Gastroesophageal sphincter (tissue), 3 donors: ENCODE measurements at regions not wholly inside any gene's neighbourhood (a gene's known extent, or its start where the extent isn't known, plus 50 kb on each side); places are given as distances from the start of the nearest gene placed in this dataset.

Experiments
- POLR2AphosphoS5 ChIP-seq: sonication (generic); formaldehyde crosslinking; IDR thresholded peaks from one replicate; pipeline ENCODE4 v1.6.1; 2017; ENCODE audit warnings: antibody characterized with exemption
- TF ChIP-seq, protein P1 (sequence below), 4 experiments: fragments of 200-600 bp in 2 of 4; fragments of 450-650 bp in 2 of 4; sonication (generic) in 1 of 4; IDR thresholded peaks; one replicate each; pipeline ENCODE4 v1.5.1; 2017 to 2019; ENCODE audit warnings: antibody characterized with exemption in 4 of 4, mild to moderate bottlenecking in 2 of 4, moderate library complexity in 2 of 4

DNA sequence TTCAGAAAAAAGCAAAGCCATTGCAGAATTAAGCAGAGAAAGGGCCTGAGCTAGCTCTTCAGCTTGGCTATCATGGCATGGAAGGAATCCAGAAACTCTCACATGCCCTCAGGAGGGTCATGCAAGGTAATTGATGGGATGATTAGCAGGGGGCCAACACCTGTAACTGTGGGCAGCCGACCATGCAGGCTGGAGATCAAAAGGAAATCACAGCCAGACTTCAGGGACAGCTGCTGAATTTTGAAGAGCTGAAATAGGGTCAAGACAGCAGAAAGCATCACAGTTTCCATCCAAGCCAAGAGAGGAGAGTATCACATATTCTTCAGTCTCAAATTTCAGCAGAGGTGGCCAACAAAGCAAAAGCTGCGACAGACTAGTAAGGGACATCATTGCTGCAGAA, 239.6 kb upstream of the STEAP1 start:
- TF ChIP-seq, protein P1, sequence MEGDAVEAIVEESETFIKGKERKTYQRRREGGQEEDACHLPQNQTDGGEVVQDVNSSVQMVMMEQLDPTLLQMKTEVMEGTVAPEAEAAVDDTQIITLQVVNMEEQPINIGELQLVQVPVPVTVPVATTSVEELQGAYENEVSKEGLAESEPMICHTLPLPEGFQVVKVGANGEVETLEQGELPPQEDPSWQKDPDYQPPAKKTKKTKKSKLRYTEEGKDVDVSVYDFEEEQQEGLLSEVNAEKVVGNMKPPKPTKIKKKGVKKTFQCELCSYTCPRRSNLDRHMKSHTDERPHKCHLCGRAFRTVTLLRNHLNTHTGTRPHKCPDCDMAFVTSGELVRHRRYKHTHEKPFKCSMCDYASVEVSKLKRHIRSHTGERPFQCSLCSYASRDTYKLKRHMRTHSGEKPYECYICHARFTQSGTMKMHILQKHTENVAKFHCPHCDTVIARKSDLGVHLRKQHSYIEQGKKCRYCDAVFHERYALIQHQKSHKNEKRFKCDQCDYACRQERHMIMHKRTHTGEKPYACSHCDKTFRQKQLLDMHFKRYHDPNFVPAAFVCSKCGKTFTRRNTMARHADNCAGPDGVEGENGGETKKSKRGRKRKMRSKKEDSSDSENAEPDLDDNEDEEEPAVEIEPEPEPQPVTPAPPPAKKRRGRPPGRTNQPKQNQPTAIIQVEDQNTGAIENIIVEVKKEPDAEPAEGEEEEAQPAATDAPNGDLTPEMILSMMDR (IDR thresholded peaks at IDR 0.05) = no peak
- TF ChIP-seq POLR2AphosphoS5 = no peak
